ENCODE measurements at regions not wholly inside any gene's neighbourhood (a gene's known extent, or its start where the extent isn't known, plus 50 kb on each side); places are given as distances from the start of the nearest gene placed in this dataset.

DNA sequence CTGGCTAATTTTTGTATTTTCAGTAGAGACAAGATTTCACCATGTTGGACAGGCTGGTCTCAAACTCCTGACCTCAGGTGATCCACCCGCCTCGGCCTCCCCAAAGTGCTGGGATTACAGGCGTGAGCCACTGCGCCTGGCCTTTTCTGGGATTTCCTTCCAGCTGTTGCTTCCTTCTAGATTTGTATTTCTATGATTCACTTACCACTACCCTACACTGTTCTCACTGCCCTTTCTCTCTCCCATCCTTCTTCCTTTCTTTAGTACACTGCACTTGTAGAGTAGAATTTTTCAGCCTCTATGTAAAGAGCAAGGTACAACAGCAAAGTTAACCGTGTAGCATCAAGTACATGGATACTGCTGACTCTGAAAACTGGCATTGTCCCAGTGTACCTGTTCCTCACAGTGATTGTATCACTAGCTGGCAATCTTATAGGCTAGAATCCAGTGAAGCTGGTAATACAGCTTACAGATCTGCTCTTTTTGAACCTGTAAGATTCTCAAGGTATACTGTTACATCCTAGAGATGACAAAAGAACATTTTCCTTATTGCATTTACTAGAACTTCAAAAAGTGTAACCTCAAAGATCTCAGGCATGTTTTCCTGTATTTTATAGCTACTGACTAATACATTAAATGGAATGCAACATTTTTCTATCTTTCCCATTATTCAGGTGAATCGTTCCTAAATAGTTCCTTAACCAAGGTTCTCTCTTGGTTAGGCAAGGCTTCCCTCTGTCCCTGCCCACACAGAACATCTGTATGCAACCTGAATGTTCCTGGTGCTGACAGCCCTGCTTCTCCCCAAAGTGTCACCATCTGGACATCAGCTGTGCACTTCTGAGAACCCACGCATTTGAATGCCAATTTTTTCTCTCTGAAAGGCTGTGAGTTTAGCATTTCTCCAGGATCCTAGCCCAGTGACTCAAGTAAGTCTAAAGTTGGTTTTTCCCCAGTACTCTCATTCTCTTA lies 74.1 kb upstream of the RAP2B start:
- TF ChIP-seq, protein P1, sequence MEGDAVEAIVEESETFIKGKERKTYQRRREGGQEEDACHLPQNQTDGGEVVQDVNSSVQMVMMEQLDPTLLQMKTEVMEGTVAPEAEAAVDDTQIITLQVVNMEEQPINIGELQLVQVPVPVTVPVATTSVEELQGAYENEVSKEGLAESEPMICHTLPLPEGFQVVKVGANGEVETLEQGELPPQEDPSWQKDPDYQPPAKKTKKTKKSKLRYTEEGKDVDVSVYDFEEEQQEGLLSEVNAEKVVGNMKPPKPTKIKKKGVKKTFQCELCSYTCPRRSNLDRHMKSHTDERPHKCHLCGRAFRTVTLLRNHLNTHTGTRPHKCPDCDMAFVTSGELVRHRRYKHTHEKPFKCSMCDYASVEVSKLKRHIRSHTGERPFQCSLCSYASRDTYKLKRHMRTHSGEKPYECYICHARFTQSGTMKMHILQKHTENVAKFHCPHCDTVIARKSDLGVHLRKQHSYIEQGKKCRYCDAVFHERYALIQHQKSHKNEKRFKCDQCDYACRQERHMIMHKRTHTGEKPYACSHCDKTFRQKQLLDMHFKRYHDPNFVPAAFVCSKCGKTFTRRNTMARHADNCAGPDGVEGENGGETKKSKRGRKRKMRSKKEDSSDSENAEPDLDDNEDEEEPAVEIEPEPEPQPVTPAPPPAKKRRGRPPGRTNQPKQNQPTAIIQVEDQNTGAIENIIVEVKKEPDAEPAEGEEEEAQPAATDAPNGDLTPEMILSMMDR (conservative IDR thresholded peaks at IDR 0.05; ENCODE audit: low read depth, low read length) = no peak
- DNase-seq (ENCODE audit: low read depth) = no peak
- H3K4me3 ChIP-seq (ENCODE audit: low read depth, low read length) = no peak overlapping the region

DNA sequence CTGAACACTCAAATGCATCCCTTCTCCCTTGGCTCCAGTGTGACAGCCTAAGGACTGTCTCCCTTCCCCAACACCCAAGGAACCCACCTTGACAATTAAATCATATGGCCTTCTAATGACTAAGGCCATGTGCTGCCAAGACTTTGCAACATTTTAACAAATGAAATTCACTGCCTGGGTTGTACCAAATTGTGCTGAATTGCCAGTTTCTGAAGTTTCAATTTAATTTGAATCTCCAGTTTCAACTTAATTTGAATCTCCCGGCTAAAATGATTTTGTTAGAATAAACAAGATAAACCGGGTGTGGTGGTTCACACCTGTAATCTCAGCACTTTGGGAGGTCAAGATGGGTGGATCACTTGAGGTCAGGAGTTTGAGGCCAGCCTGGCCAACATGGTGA lies 72.4 kb upstream of the RAP2B start:
- DNase-seq (ENCODE audit: low read depth) = no peak
- TF ChIP-seq, protein P1 (conservative IDR thresholded peaks at IDR 0.05; ENCODE audit: low read depth, low read length) = no peak
- no peak overlapping the region for H3K4me3 ChIP-seq (ENCODE audit: low read depth, low read length)

DNA sequence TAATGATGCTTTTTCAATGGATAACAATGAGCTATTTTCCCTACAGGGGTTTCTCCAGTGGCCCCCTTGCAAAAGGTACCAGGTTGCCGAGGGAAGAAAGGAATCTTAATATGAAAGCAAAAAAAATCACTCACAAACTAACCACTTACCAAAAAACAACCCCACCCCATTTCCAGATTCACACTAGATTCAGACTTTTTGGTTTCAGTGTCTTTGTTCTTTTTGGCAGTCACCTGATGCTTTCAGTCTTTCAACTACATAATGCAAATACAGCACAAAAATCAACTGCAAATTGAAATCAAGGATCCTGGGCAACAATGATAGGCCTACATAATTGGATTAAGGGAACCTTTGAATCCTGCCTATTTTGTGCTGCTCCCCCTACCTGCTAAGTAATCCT lies 71.1 kb upstream of the RAP2B start:
- TF ChIP-seq, protein P1 (conservative IDR thresholded peaks at IDR 0.05; ENCODE audit: low read depth, low read length) = no peak
- DNase-seq (ENCODE audit: low read depth) = no peak
- H3K4me3 ChIP-seq (ENCODE audit: low read depth, low read length) = no peak overlapping the region

DNA sequence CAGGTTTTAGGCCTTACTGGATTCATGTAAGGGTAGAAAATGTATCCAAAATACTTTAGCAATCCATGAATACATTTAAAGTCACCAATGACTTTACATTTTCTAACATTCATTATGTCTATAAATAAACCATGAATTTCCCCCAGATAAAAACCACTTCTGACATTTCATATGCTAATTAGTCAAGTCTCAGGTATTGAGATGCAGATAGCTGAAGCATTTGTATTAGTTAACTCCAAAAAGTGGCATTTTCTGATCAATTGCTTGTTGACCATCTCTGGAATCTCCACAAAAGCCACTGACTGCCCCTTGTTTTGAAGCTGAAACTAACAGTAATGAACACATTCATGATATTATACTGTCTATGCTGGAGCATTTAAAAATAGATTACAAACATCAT lies 68.4 kb upstream of the RAP2B start:
- TF ChIP-seq, protein P1 (conservative IDR thresholded peaks at IDR 0.05; ENCODE audit: low read depth, low read length) = no peak
- no peak for DNase-seq (ENCODE audit: low read depth)
- H3K4me3 ChIP-seq (ENCODE audit: low read depth, low read length) = no peak overlapping the region

DNA sequence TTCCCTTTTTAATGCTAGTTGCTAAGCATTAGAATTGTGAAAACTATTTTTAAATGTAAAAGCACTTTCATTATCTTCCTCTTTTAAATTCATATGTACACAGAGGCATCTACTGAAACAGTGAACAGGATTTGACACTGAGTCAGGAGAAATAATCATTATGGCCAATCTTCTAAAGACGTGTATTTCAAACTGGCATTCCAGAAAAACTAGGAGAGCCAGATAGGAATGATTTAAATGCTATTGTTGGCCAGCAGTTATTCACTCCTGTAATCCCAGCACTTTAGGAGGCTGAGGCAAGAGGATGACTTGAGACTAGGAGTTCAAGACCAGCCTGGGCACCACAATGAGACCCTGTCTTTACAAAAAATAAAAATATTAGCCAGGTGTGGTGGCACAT lies 67.6 kb upstream of the RAP2B start:
- no peak for DNase-seq (ENCODE audit: low read depth)
- H3K4me3 ChIP-seq (ENCODE audit: low read depth, low read length) = no peak overlapping the region
- TF ChIP-seq, protein P1 (conservative IDR thresholded peaks at IDR 0.05; ENCODE audit: low read depth, low read length) = no peak

DNA sequence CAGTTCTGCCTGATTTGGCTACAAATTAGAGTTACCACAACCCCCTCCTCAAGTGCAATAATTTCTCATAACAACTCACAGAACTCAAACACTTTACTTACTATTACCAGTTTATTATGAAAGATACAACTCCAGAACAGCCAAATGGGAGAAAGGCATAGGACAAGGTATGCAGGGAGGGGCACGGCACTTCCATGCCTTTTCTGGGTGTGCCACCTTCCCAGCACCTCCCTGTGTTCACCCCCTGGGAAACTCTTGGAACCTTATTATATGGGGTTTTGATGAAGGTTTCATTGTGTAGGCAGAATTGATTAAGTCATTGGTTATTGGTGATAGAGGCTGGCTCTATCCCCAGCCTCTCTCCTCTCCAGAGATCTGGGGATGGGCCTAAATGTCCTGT lies 66.6 kb upstream of the RAP2B start:
- TF ChIP-seq, protein P1 (conservative IDR thresholded peaks at IDR 0.05; ENCODE audit: low read depth, low read length) = no peak
- no peak for DNase-seq (ENCODE audit: low read depth)
- no peak overlapping the region for H3K4me3 ChIP-seq (ENCODE audit: low read depth, low read length)

DNA sequence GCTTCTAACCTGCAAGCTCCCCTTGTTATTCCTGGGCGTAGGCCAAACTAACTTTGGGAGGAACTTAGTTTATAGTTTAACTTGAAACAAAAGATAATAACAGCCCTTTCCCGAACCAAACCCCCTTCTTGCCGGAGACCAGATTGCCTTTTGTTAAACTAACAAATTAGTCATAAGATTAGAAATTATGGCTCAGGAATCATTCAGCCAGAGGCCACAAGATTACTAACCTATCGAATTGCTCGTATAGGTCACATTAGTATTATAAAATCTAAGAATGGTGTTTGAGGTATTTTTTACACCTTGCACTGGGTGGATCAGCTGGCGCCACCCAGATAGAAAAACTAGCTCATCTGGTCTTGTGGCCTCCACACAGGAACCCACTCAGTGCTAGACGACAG lies 65.3 kb upstream of the RAP2B start:
- TF ChIP-seq, protein P1 (conservative IDR thresholded peaks at IDR 0.05; ENCODE audit: low read depth, low read length) = no peak
- no peak overlapping the region for H3K4me3 ChIP-seq (ENCODE audit: low read depth, low read length)
- DNase-seq (ENCODE audit: low read depth) = no peak
